Activated naive CD8-positive, alpha-beta T cell (primary cell): ENCODE measurements at regions not wholly inside any gene's neighbourhood (a gene's known extent, or its start where the extent isn't known, plus 50 kb on each side); places are given as distances from the start of the nearest gene placed in this dataset.
"Not testable (repeated sequence)": the region's sequence is repeated elsewhere in the genome, so short reads cannot be mapped to it uniquely, and the experiment has no call there.

Source experiments
- H3K27ac Mint-ChIP-seq: one replicate; pipeline ENCODE4 v1.8.0; 2021; ENCODE audit warnings: mixed read lengths
- H3K27me3 Mint-ChIP-seq: one replicate; pipeline ENCODE4 v1.8.0; 2021; ENCODE audit warnings: mixed read lengths
- H3K36me3 Mint-ChIP-seq: one replicate; pipeline ENCODE4 v1.8.0; 2021; ENCODE audit warnings: mixed read lengths
- H3K4me1 Mint-ChIP-seq: one replicate; pipeline ENCODE4 v1.8.0; 2021; ENCODE audit warnings: low read depth, mixed read lengths
- H3K4me3 Mint-ChIP-seq: one replicate; pipeline ENCODE4 v1.8.0; 2021; ENCODE audit warnings: mild to moderate bottlenecking, mixed read lengths
- H3K9me3 Mint-ChIP-seq: one replicate; pipeline ENCODE4 v1.8.0; 2021; ENCODE audit warnings: low read depth, mixed read lengths

DNA sequence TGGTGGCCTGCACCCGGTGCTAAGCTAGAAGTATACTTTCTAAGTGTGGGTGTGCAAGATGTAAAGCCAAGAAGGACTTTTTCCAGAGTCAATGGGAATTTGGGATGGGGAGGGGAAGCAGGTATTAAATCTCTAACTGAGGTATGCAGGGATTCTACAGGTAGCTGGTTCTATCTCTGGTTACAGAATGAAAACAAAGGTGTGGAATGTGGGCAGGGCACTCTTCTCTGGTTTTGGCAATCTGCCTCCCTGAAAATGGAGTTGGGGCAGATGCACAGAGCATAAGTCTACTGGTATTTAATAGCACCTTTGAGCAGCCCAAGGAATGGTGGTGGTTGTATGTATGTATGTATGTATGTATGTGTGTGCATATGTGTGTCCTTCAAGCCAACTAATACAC, 66.7 kb upstream of the PPP1R12A start:
- Mint-ChIP-seq H3K9me3 (no peaks in the 10 kb centered on the region), H3K4me1 (no peaks in the 10 kb centered on the region), H3K27ac (no peak overlapping the region), H3K36me3 (no peaks in the 10 kb centered on the region), H3K27me3 (peaks cover 2% of the 10 kb centered on the region), H3K4me3 (no peak overlapping the region)

DNA sequence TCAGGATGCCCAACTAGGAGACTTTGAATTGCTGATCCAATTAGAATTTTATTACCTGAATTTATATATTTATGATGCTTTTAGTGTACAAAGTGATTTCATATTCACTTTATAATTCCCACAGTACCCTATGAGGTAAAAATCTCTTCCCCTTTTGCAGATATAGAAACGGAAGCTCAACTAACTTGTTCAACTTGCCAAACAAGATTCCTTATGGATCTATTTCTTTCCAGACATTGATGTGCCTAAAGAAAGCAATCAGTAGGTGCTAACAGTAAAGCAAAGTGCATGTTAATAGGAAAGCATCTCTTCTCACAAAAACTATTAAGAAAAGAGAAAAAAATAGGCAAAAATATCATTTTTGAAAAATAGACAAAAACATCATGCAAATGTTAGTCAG, 65.9 kb upstream of the PPP1R12A start:
- Mint-ChIP-seq H3K27ac (no peak overlapping the region), H3K4me3 (no peak overlapping the region), H3K27me3 (peaks cover 2% of the 10 kb centered on the region), H3K9me3 (no peaks in the 10 kb centered on the region), H3K36me3 (no peaks in the 10 kb centered on the region), H3K4me1 (no peaks in the 10 kb centered on the region)

DNA sequence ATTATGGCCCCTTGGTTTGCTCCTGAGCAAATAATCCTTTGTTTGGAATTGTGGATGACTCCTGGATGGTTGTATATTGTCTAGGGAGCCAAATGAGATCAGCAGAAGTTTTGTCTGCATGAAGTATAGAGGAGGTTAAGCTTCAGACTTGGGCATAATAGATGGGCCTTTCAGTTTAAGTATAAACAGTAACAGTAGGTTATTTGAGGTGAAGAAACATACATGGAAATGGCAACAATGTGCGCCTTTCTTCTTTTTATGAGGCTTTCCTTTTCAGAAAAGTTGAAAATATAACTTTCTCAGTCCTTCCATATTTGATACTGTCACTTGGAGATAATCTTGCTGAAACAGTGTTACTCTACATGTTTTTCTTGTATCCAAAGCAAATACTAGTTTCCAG, 63.7 kb upstream of the PPP1R12A start:
- H3K36me3 Mint-ChIP-seq: no peaks in the 10 kb centered on the region

DNA sequence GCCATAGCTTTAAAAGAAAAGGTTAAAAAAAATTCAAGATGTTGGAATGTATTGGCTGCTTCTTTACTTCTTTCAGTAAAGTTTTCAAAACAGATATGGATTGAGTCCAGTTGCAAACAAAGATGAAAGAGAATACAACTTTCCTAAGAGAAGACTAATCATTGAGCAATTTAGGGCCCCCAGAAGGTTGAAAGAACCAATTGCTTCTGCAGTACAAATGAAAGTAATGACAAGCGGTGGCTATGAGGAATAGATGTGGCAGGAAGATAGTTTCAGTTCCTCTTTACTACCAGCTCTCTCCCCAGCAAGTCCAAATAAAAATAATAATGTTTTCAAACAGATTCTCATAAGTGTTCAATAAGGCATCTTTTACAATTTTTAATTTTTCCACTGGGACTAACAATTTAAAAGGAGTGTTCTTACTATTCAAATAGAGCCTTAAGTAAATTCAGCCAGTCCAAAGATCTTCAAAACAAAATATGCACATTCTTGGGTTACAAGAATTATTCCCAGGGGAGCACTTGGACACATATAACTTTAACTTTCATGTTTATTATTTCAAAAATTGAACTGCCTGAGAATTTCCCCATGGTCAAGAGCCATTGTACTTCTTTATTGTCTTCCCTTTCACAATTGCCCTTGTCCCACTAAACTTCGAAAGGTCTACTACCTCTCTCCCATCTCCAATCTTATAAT, 62.3 kb upstream of the PPP1R12A start:
- Mint-ChIP-seq H3K27me3 (peaks cover 2% of the 10 kb centered on the region), H3K9me3 (no peaks in the 10 kb centered on the region), H3K27ac (no peak overlapping the region), H3K36me3 (no peaks in the 10 kb centered on the region), H3K4me3 (no peak overlapping the region), H3K4me1 (no peaks in the 10 kb centered on the region)

More for the DNA sequence above, 63.7 kb upstream of the PPP1R12A start:
- Mint-ChIP-seq H3K27ac (no peak overlapping the region), H3K27me3 (peaks cover 2% of the 10 kb centered on the region), H3K4me1 (no peaks in the 10 kb centered on the region), H3K9me3 (no peaks in the 10 kb centered on the region), H3K4me3 (no peak overlapping the region)

DNA sequence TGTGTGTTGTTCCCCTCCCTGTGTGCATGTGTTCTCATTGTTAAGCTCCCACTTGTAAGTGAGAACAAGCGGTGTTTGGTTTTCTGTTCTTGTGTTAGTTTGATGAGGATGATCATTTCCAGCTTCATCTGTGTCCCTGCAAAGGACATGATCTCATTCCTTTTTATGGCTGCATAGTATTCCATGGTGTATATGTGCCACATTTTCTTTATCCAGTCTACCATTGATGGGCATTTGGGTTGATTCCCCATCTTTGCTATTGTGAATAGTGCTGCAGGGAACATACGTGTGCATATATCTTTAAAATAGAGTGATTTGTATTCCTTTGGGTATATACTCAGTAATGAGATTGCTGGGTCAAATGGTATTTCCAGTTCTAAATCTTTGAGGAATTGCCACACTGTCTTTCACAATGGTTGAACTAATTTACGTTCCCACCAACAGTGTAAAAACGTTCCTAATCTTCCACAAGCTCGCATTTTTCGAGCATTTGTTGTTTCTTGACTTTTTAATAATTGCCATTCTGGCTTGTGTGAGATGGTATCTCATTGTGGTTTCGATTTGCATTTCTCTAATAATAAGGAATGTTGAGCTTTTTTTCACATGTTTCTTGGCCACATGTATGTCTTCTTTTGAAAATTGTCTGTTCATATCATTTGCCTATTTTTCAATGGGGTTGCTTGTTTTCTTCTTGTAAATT, 60.6 kb upstream of the PPP1R12A start:
- not testable (repeated sequence) for H3K9me3 Mint-ChIP-seq, H3K27me3 Mint-ChIP-seq, H3K4me3 Mint-ChIP-seq, H3K4me1 Mint-ChIP-seq, H3K36me3 Mint-ChIP-seq
- H3K27ac Mint-ChIP-seq: peak overlapping the region; percentile 51

DNA sequence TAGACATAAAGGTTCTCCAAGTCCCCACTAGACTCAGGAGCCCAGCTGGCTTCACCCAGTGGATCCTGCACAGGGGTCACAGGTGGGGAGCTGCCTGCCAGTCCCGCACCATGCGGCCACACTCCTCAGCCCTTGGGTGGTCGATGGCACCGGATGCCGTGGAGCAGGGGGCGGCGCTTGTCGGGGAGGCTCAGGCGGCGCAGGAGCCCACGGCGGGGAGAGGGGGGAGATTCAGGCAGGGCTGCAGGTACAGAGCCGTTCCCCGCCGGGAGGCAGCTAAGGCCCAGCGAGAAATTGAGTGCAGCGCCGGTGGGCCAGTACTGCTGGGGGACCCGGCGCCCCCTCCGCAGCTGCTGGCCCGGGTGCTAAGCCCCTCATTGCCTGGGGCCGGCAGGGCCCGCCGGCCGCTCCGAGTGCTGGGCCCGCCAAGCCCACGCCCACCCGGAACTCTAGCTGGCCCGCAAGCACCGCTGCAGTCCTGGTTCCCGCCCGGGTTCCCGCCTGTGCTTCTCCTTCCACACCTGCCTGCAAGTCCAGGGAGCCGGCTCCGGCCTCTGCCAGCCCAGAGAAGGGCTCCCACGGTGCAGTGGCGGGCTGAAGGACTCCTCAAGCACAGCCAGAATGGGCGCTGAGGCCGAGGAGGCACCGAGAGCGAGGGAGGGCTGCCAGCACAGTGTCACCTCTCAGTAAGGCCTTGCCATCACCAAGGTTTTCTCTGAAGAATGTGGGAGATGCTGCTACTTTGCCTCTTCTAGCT, 58.4 kb upstream of the PPP1R12A start:
- Mint-ChIP-seq H3K27ac (no peak overlapping the region), H3K4me1 (peaks cover 6% of the 10 kb centered on the region), H3K36me3 (no peaks in the 10 kb centered on the region), H3K27me3 (no peaks in the 10 kb centered on the region), H3K9me3 (no peaks in the 10 kb centered on the region), H3K4me3 (no peak overlapping the region)

DNA sequence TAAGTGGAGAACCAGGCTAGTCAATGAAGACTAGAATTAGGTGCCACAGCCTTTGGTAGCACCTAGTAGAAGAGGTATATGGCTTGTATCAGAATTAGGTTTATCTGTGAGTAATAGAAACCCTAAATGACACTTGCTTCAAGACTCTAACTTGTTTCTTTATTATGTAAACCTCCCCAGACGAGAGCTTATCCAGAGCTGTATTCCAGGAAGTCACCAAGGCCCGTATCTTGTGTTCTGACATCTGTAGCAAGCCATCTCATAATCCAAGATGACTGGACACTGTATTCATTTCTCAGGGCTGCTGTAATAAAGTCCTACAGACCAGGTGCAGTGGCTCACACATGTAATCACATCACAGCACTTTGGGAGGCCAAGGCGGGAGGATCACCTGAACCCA, 56.7 kb upstream of the PPP1R12A start:
- no peak overlapping the region for H3K27ac Mint-ChIP-seq
- H3K27me3 Mint-ChIP-seq: no peaks in the 10 kb centered on the region
- no peaks in the 10 kb centered on the region for H3K36me3 Mint-ChIP-seq
- peaks cover 6% of the 10 kb centered on the region for H3K4me1 Mint-ChIP-seq
- H3K4me3 Mint-ChIP-seq: no peak overlapping the region
- no peaks in the 10 kb centered on the region for H3K9me3 Mint-ChIP-seq

DNA sequence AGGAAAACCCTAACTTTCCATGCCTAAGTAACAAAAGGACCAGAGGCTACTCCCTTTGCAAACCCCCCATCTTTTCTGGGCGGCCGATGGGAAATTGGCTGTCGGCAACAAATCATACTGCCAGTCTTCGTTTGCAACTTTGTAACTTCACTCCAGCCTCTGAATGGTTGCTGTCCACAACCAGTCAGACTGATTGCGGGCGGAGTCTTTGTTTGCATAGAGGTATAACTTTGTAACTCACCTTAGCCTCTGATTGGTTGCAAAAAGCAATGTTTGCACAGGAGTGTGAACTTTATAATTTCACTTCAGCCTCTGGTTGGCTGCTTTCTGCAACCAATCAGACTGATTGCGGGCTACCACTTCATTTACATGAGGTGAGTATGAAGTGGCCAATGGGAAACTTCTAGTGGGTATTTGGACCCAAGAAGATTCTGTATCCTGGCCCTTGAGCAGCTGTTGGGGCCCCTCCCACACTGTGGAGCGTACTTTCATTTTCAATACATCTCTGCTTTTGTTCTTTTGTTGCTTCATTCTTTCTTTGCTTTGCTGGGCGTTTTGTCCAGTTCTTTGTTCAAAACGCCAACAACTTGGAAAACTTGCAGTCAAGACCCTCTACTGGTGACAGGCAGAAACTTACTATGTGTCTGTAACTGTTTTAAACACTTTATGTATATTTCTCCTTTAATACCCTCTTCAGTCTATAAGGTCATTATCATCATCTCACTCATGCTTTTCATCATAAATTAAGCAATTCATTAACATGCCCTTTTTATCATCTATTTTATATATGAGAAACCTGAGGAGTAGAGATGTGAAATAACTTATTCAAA, 55.8 kb upstream of the PPP1R12A start:
- H3K27ac Mint-ChIP-seq, H3K27me3 Mint-ChIP-seq, H3K36me3 Mint-ChIP-seq, H3K4me3 Mint-ChIP-seq, H3K9me3 Mint-ChIP-seq, H3K4me1 Mint-ChIP-seq: not testable (repeated sequence)

DNA sequence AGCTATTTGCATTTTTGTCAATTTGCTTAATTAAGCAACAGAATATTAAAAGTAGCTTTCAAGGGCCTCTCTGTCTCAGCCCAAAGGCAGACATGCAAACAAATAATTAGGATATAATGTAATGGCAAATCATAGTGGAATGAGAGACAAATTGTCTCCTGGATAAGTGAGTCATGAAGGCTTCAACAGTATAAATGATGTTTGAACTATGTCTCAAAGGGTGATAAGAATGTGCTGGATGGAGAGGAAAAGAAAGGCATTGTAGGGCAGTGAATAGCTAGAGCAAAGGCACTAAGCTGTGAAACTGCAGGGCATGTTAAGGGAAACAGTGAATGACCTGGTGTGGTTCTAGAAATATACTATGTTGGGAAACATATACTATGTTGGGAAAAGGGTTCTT, 53.5 kb upstream of the PPP1R12A start:
- Mint-ChIP-seq H3K4me3 (no peak overlapping the region), H3K27me3 (peaks cover 1% of the 10 kb centered on the region), H3K27ac (no peak overlapping the region), H3K4me1 (peaks cover 6% of the 10 kb centered on the region), H3K9me3 (no peaks in the 10 kb centered on the region), H3K36me3 (no peaks in the 10 kb centered on the region)

DNA sequence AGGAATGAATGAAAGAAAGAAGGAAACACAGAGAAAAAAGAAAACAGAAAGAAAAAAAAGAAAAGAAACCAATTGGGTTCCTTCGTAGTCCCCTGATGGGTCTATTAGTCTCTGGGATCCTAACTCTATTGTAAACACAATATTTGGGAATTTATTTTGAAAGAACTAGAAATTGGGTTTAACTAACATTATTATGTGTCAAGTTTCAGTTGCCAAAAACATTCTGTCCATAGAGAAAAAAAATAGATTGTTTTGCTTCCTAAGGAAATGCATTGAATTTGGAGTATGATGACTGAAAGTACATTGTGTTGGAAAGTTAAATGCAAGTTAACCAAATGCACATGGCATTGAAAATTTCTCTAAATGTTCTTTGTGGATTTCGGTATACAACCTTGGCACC, 52.8 kb upstream of the PPP1R12A start:
- peaks cover 1% of the 10 kb centered on the region for H3K27me3 Mint-ChIP-seq
- H3K9me3 Mint-ChIP-seq: no peaks in the 10 kb centered on the region

More for the DNA sequence above, 52.8 kb upstream of the PPP1R12A start:
- no peaks in the 10 kb centered on the region for H3K36me3 Mint-ChIP-seq
- no peak overlapping the region for H3K4me3 Mint-ChIP-seq
- peaks cover 6% of the 10 kb centered on the region for H3K4me1 Mint-ChIP-seq
- H3K27ac Mint-ChIP-seq: no peak overlapping the region
